ENCODE measurements at regions not wholly inside any gene's neighbourhood (a gene's known extent, or its start where the extent isn't known, plus 50 kb on each side); places are given as distances from the start of the nearest gene placed in this dataset.

DNA sequence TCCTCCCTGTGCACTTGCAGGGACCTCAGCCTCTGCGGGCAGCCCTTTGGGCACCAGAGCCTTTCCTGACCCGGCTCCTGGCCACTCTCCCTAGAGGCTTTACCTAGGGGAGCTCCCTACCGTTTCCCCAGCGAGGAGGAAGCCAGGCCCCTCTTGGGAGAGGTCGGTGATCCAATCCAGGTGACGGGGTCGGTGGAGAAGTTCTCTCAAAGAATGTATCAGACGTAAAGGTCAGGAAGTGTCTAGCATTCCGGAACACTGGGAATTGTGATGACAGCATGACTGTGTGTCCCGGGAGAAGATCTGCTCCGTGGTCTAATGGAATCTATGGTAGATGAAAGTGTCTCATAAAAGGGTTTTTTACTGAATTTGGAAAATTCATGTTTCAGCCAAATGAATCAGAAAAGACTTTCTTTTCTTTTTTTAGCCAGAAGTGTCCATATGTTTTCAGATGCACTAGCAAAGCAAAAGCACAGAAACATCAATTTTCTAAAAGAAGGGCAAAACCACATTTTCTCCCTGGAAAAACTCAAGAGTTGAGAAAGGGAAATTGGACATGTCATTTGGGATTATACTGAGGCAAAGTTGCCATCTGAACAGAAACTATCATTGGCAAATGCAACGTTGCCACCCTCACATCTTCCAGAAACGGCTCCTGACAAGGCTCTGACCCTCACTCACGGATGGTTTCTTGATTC is 289.4 kb downstream of the THBS2 start:
- no peaks in the 10 kb centered on the region for H3K4me1 ChIP-seq
- ATAC-seq (no peak), DNase-seq (no peak)
- TF ChIP-seq, protein P1, sequence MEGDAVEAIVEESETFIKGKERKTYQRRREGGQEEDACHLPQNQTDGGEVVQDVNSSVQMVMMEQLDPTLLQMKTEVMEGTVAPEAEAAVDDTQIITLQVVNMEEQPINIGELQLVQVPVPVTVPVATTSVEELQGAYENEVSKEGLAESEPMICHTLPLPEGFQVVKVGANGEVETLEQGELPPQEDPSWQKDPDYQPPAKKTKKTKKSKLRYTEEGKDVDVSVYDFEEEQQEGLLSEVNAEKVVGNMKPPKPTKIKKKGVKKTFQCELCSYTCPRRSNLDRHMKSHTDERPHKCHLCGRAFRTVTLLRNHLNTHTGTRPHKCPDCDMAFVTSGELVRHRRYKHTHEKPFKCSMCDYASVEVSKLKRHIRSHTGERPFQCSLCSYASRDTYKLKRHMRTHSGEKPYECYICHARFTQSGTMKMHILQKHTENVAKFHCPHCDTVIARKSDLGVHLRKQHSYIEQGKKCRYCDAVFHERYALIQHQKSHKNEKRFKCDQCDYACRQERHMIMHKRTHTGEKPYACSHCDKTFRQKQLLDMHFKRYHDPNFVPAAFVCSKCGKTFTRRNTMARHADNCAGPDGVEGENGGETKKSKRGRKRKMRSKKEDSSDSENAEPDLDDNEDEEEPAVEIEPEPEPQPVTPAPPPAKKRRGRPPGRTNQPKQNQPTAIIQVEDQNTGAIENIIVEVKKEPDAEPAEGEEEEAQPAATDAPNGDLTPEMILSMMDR (IDR thresholded peaks at IDR 0.05), result no peak
- H3K27ac ChIP-seq, result no peak overlapping the region
- no peaks in the 10 kb centered on the region for H3K9me3 ChIP-seq
- no peaks in the 10 kb centered on the region for H3K36me3 ChIP-seq
- intact Hi-C loops (cut with DNase I), result no loop called here
- no peaks in the 10 kb centered on the region for H3K27me3 ChIP-seq
- H3K4me3 ChIP-seq, result no peak overlapping the region

DNA sequence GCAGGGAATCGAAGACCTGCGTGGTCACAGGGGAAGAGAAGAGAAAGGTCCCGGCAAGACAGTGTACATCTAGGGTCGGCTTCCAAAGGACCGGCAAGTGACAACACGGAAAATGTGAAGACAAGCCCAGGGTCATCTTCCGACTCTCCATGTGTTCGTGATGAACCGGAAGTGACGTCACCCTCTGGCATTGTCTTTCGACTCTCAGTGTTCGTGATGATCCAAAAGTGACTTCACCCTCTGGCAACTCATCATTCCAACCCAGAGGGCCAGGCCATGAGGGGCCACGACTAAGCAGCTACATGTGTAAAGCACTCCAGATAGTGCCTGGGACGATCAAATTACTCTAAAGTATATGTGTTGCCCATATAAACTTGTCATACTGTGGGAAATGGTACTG is 290.8 kb downstream of the THBS2 start:
- Histone ChIP-seq H3K36me3 (no peaks in the 10 kb centered on the region), H3K4me1 (no peaks in the 10 kb centered on the region), H3K4me3 (no peak overlapping the region), H3K27ac (no peak overlapping the region), H3K9me3 (no peaks in the 10 kb centered on the region), H3K27me3 (no peaks in the 10 kb centered on the region)
- DNase-seq, result no peak
- ATAC-seq, result no peak
- intact Hi-C loops (cut with DNase I), result no loop called here
- TF ChIP-seq, protein P1 (IDR thresholded peaks at IDR 0.05), result no peak

DNA sequence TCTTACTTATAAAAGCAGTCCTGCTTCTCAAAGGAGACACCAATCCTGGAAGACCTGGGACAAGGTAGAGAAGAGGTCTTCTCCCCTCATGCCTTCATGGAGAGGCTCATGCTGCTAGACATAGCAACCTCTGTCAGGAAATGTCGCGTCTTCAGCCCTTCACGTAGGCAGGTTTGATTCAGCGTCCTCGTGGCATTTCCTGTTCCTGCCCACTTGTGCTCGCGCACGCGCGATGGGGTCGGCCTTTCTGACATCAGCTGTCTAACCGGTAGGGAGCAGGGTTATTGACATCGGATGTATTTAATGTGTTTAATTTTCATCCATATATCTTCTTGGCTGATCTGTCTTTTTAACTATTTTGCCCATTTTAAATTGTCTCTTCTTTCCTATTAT is 292.4 kb downstream of the THBS2 start:
- Histone ChIP-seq H3K9me3 (no peaks in the 10 kb centered on the region), H3K27me3 (no peaks in the 10 kb centered on the region), H3K36me3 (no peaks in the 10 kb centered on the region), H3K4me3 (no peak overlapping the region), H3K4me1 (no peaks in the 10 kb centered on the region), H3K27ac (no peak overlapping the region)
- DNase-seq (no peak), ATAC-seq (no peak)
- intact Hi-C loops (cut with DNase I), result no loop called here
- TF ChIP-seq, protein P1 (IDR thresholded peaks at IDR 0.05), result no peak

DNA sequence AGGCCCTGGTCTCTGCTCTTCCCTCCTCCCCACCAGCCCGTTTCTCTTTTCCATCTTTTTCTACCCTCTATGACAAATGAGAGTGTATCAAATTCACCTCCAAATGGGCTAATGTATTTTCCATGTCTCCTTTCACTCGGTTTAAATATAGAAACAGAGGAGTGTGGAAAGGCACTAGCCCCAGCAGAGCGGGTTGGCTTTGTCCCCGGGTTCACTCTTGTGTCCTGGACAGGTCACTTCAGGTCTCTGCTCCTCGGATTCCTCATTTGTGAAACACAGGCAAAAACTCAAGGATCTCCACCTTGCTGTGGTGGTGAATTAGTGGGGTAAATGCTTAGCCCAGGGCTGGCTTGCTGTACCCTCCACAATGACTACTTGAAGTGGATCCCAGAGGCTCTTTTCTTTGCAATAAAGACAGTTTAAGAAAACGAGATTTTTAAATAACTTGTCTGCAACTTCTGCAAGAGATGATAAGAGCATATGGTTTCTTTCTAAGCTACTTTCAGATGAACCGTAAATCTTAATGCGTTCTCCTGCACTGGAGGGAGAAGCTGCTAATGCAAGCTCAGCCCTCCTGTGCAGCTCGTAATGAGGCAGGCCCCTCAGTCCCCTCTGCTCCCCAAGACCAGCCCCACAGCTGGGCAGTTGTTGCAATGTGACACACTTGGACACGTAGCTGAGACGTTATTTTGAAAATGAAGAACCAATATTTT is 292.9 kb downstream of the THBS2 start:
- ATAC-seq (no peak), DNase-seq (no peak)
- Histone ChIP-seq H3K36me3 (no peaks in the 10 kb centered on the region), H3K4me3 (no peak overlapping the region), H3K27ac (no peak overlapping the region), H3K27me3 (no peaks in the 10 kb centered on the region), H3K4me1 (no peaks in the 10 kb centered on the region), H3K9me3 (no peaks in the 10 kb centered on the region)
- intact Hi-C loops (cut with DNase I), result no loop called here
- TF ChIP-seq, protein P1 (IDR thresholded peaks at IDR 0.05), result no peak

DNA sequence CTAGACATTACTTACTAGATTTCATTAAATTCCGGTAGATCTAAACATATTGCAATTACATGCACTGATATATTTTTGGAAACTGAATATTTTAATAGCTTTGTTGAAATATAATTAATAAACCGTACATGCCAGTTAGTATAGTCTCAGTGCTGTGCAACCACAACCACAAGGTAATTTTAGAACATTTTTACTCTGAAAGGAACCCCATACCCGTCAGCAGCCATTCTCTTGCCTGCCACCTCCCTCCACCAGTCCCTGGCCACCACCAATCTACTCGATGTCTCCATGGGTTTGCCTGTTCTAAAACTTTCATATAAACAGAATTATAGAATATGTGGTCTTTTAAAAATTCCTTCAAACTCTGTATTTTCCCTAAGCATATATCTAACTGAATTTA is 293.9 kb downstream of the THBS2 start:
- DNase-seq (no peak), ATAC-seq (no peak)
- Histone ChIP-seq H3K4me1 (no peaks in the 10 kb centered on the region), H3K27ac (no peak overlapping the region), H3K27me3 (no peaks in the 10 kb centered on the region), H3K9me3 (no peaks in the 10 kb centered on the region), H3K36me3 (no peaks in the 10 kb centered on the region), H3K4me3 (no peak overlapping the region)
- intact Hi-C loops (cut with DNase I), result no loop called here
- TF ChIP-seq, protein P1 (IDR thresholded peaks at IDR 0.05), result no peak
